Panc1 (cell line): ENCODE measurements at regions not wholly inside any gene's neighbourhood (a gene's known extent, or its start where the extent isn't known, plus 50 kb on each side); places are given as distances from the start of the nearest gene placed in this dataset.

Experiments
- ATAC-seq: fragments of 200-7000 bp; cut with Tn5 transposase; 2 replicates; pipeline ENCODE4 v1.9.1; 2020; ENCODE audit warnings: mild to moderate bottlenecking, moderate library complexity
- BruUV-seq: library from RNA; stranded (reverse); fragments of 400-500 nt; replicated peaks from 2 replicates; lab custom pipeline; 2021; lab: Mats Ljungman, UMichigan
- CTCF ChIA-PET: fragments of 300-600 bp; sonication (Branson Sonifier 250); formaldehyde crosslinking; loops from one replicate; lab custom pipeline; 2022; ENCODE audit warnings: antibody characterized with exemption; lab: Charles Lee
- POLR2A ChIA-PET: fragments of 300-600 bp; sonication (Branson Sonifier 250); formaldehyde crosslinking; loops from one replicate; lab custom pipeline; 2022; ENCODE audit warnings: antibody characterized with exemption; lab: Charles Lee
- DNase-seq: peaks from one replicate; pipeline ENCODE4 v3.0.0-alpha.2; 2010; ENCODE audit warnings: low read depth, low spot score
- H3K27ac ChIP-seq: 2 replicates; pipeline ENCODE4 v1.5.1; 2011; ENCODE audit warnings: mild to moderate bottlenecking, low read length, inconsistent platforms
- H3K27me3 ChIP-seq: fragments of 200-500 bp; sonication (Bioruptor generic); 2 replicates; pipeline ENCODE4 v1.6.0; 2014; ENCODE audit warnings: low read length, inconsistent platforms; ENCODE audit not compliant: control insufficient read depth, insufficient read depth
- H3K36me3 ChIP-seq: fragments of 200-500 bp; sonication (Bioruptor generic); 2 replicates; pipeline ENCODE4 v1.5.1; 2014; ENCODE audit warnings: inconsistent platforms, mild to moderate bottlenecking, low read length, moderate library complexity; ENCODE audit not compliant: control insufficient read depth, insufficient read depth
- H3K4me1 ChIP-seq: 2 replicates; pipeline ENCODE4 v1.5.1; 2011; ENCODE audit warnings: inconsistent platforms, mild to moderate bottlenecking, low read length, moderate library complexity; ENCODE audit not compliant: control insufficient read depth, insufficient read depth
- H3K4me3 ChIP-seq, 2 experiments: 2 replicates each; pipeline ENCODE4 v1.5.1; 2011 to 2012; ENCODE audit warnings: low read depth in 2 of 2, low read length in 2 of 2, mild to moderate bottlenecking in 2 of 2, inconsistent platforms in 1 of 2, moderate library complexity in 1 of 2
- H3K9me3 ChIP-seq: fragments of 200-500 bp; sonication (Bioruptor generic); 2 replicates; pipeline ENCODE4 v1.5.1; 2014; ENCODE audit warnings: low read depth, mild to moderate bottlenecking, inconsistent platforms, low read length, moderate library complexity; ENCODE audit not compliant: control insufficient read depth, insufficient read depth
- POLR2AphosphoS5 ChIP-seq: IDR thresholded peaks from 2 replicates; pipeline ENCODE4 v1.6.1; 2012; ENCODE audit warnings: mild to moderate bottlenecking, low read depth, low read length, moderate library complexity
- SIN3A ChIP-seq: IDR thresholded peaks from 2 replicates; pipeline ENCODE4 v1.6.1; 2012; ENCODE audit warnings: low read depth, mild to moderate bottlenecking, low read length, moderate library complexity, borderline replicate concordance; ENCODE audit not compliant: insufficient read depth
- TCF7L2 ChIP-seq: IDR thresholded peaks from 2 replicates; pipeline ENCODE4 v1.6.1; 2011; ENCODE audit warnings: mild to moderate bottlenecking, low read depth, low read length, inconsistent platforms
- in situ Hi-C: cut with HindIII; loops from 2 replicates; pipeline ENCODE4 v1.10.0; 2016; ENCODE audit warnings: low sequenced_read_pairs, low pct_unique_long_range_greater_than_20kb
- intact Hi-C: fragments of 100-400 bp; cut with micrococcal nuclease; formaldehyde crosslinking; loops from one replicate; pipeline ENCODE4 v1.10.0; 2022; ENCODE audit not compliant: unreplicated experiment
- TF ChIP-seq, protein P1 (sequence below), 2 experiments: IDR thresholded peaks; 2 replicates each; pipeline ENCODE4 v1.6.1; 2011 to 2012; ENCODE audit warnings: low read depth in 2 of 2, control low read depth in 1 of 2, low read length in 1 of 2, mild to moderate bottlenecking in 1 of 2, moderate library complexity in 1 of 2; ENCODE audit not compliant: insufficient read depth in 1 of 2
- TF ChIP-seq, protein P2 (sequence below): fragments of 450-650 bp; IDR thresholded peaks from 2 replicates; pipeline ENCODE4 v1.5.1; 2017; ENCODE audit warnings: mild to moderate bottlenecking

- ChIA-PET CTCF (no interaction called here), POLR2A (no interaction called here)
- no peak for ATAC-seq
- in situ Hi-C loops = no loop called here
- no peak for DNase-seq
- no peaks in the 10 kb centered on the region for H3K4me1 ChIP-seq
- no TSS peak for BruUV-seq
- no peak overlapping the region for H3K4me3 ChIP-seq
- H3K27me3 ChIP-seq = no peaks in the 10 kb centered on the region
- H3K9me3 ChIP-seq = no peaks in the 10 kb centered on the region
- no peak overlapping the region for H3K27ac ChIP-seq
- H3K36me3 ChIP-seq = no peaks in the 10 kb centered on the region
- intact Hi-C loops = no loop called here
- TF ChIP-seq, protein P1, sequence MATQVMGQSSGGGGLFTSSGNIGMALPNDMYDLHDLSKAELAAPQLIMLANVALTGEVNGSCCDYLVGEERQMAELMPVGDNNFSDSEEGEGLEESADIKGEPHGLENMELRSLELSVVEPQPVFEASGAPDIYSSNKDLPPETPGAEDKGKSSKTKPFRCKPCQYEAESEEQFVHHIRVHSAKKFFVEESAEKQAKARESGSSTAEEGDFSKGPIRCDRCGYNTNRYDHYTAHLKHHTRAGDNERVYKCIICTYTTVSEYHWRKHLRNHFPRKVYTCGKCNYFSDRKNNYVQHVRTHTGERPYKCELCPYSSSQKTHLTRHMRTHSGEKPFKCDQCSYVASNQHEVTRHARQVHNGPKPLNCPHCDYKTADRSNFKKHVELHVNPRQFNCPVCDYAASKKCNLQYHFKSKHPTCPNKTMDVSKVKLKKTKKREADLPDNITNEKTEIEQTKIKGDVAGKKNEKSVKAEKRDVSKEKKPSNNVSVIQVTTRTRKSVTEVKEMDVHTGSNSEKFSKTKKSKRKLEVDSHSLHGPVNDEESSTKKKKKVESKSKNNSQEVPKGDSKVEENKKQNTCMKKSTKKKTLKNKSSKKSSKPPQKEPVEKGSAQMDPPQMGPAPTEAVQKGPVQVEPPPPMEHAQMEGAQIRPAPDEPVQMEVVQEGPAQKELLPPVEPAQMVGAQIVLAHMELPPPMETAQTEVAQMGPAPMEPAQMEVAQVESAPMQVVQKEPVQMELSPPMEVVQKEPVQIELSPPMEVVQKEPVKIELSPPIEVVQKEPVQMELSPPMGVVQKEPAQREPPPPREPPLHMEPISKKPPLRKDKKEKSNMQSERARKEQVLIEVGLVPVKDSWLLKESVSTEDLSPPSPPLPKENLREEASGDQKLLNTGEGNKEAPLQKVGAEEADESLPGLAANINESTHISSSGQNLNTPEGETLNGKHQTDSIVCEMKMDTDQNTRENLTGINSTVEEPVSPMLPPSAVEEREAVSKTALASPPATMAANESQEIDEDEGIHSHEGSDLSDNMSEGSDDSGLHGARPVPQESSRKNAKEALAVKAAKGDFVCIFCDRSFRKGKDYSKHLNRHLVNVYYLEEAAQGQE (IDR thresholded peaks at IDR 0.05; ENCODE audit: insufficient read depth in 1 of 2, low read depth in 2 of 2, low read length in 1 of 2) = no peak
- TF ChIP-seq, protein P2, sequence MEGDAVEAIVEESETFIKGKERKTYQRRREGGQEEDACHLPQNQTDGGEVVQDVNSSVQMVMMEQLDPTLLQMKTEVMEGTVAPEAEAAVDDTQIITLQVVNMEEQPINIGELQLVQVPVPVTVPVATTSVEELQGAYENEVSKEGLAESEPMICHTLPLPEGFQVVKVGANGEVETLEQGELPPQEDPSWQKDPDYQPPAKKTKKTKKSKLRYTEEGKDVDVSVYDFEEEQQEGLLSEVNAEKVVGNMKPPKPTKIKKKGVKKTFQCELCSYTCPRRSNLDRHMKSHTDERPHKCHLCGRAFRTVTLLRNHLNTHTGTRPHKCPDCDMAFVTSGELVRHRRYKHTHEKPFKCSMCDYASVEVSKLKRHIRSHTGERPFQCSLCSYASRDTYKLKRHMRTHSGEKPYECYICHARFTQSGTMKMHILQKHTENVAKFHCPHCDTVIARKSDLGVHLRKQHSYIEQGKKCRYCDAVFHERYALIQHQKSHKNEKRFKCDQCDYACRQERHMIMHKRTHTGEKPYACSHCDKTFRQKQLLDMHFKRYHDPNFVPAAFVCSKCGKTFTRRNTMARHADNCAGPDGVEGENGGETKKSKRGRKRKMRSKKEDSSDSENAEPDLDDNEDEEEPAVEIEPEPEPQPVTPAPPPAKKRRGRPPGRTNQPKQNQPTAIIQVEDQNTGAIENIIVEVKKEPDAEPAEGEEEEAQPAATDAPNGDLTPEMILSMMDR = no peak
- no peak for TF ChIP-seq SIN3A
- no peak for TF ChIP-seq TCF7L2
- no peak for TF ChIP-seq POLR2AphosphoS5
Measured at GRCh38 chr1:96553811-96554210, 167.8 kb upstream of the PTBP2 start.

DNA sequence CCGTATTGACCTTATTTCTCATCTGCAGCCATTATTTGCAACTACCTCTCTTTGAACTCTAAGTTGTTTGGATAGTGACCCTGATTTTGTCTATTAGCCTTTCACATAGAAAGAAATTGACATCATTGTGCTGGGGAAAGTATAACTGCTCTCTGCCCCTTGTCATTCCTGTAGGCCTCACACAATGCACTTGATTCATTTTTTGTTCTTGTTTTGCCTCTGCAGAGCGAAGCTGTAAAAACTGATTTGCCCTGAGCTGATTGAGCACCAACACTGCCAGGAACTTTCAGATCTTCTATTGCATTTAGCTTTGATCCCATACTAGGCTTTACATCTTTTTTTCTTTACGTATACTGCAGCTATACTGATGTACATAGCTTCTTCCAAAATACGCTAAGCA is 167.2 kb upstream of the PTBP2 start:
- in situ Hi-C loops (no loop called here), intact Hi-C loops (no loop called here)
- POLR2A ChIA-PET = interaction anchor here (0.5 kb wide), 1 partner anchor 164 kb away, joined by 3 read pairs; no protein-coding TSS in a partner anchor
- no peaks in the 10 kb centered on the region for H3K36me3 ChIP-seq
- BruUV-seq = no TSS peak
- ATAC-seq (no peak), DNase-seq (no peak)
- CTCF ChIA-PET = no interaction called here
- no peak overlapping the region for H3K27ac ChIP-seq
- no peaks in the 10 kb centered on the region for H3K4me1 ChIP-seq
- no peaks in the 10 kb centered on the region for H3K9me3 ChIP-seq
- no peak overlapping the region for H3K4me3 ChIP-seq
- H3K27me3 ChIP-seq = no peaks in the 10 kb centered on the region
- TF ChIP-seq POLR2AphosphoS5 (no peak), TCF7L2 (no peak), SIN3A (no peak)
- TF ChIP-seq, protein P1 (IDR thresholded peaks at IDR 0.05; ENCODE audit: insufficient read depth in 1 of 2, low read depth in 2 of 2, low read length in 1 of 2) = no peak
- TF ChIP-seq, protein P2 = no peak
